Suprapubic skin (tissue), 4 donors: ENCODE measurements at regions not wholly inside any gene's neighbourhood (a gene's known extent, or its start where the extent isn't known, plus 50 kb on each side); places are given as distances from the start of the nearest gene placed in this dataset.

Experiments
- DNase-seq, 2 donors: peaks; one replicate each; pipeline ENCODE4 v3.0.0-alpha.2; 2019; ENCODE audit warnings: low spot score in 2 of 2
- H3K27ac ChIP-seq: fragments of 200-600 bp; sonication (generic); one replicate; pipeline ENCODE4 v1.5.1; 2019
- H3K27me3 ChIP-seq: fragments of 200-600 bp; sonication (generic); one replicate; pipeline ENCODE4 v1.5.1; 2019
- H3K36me3 ChIP-seq: fragments of 200-600 bp; sonication (generic); one replicate; pipeline ENCODE4 v1.5.1; 2019
- H3K4me1 ChIP-seq: fragments of 200-600 bp; sonication (generic); one replicate; pipeline ENCODE4 v1.5.1; 2019
- H3K4me3 ChIP-seq: fragments of 200-600 bp; sonication (generic); one replicate; pipeline ENCODE4 v1.5.1; 2019; ENCODE audit warnings: mild to moderate bottlenecking
- H3K9me3 ChIP-seq: fragments of 200-600 bp; sonication (generic); one replicate; pipeline ENCODE4 v1.5.1; 2019
- EP300 ChIP-seq: sonication (generic); formaldehyde crosslinking; IDR thresholded peaks from one replicate; pipeline ENCODE4 v1.6.1; 2017; ENCODE audit warnings: antibody characterized with exemption
- POLR2A ChIP-seq, 2 donors: fragments of 450-650 bp; IDR thresholded peaks; one replicate each; pipeline ENCODE4 v1.6.1; 2017; ENCODE audit warnings: antibody characterized with exemption in 2 of 2, mild to moderate bottlenecking in 2 of 2, moderate library complexity in 2 of 2
- POLR2AphosphoS5 ChIP-seq, 3 donors: sonication (generic); formaldehyde crosslinking; IDR thresholded peaks; one replicate each; pipeline ENCODE4 v1.6.1; 2017; ENCODE audit warnings: antibody characterized with exemption in 3 of 3
- WGBS: methylation state at CpG from one replicate; pipeline ENCODE4 v1.1.5; 2018; 5-methylcytosine and 5-hydroxymethylcytosine counted together
- TF ChIP-seq, protein P1 (sequence below), 2 donors: fragments of 200-600 bp in 1 of 2; fragments of 450-650 bp in 1 of 2; sonication (generic) in 1 of 2; IDR thresholded peaks; one replicate each; pipeline ENCODE4 v1.5.1; 2016 to 2019; ENCODE audit warnings: antibody characterized with exemption in 2 of 2, mild to moderate bottlenecking in 1 of 2, moderate library complexity in 1 of 2

DNA sequence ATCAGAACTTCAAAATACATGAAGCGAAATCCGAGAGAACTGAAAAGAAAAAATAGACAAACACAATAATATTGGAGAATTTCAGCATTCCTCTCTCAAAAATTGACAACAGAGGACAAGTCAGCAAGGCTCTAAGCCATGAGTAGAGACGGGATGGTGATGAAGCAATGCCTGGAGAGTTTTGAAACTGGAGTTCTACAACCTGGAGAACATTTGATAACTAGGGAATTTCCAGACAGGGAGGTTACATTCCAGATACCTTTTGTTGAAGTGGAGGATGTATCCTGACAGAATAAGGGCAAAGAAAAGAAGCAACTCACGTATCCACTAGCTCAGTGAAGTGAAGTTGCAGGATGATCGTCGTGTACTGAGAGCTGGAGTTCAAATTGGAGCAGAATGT, 291.4 kb downstream of the CTTN start:
- TF ChIP-seq POLR2A (IDR thresholded peaks at IDR 0.05): no peak
- TF ChIP-seq, protein P1, sequence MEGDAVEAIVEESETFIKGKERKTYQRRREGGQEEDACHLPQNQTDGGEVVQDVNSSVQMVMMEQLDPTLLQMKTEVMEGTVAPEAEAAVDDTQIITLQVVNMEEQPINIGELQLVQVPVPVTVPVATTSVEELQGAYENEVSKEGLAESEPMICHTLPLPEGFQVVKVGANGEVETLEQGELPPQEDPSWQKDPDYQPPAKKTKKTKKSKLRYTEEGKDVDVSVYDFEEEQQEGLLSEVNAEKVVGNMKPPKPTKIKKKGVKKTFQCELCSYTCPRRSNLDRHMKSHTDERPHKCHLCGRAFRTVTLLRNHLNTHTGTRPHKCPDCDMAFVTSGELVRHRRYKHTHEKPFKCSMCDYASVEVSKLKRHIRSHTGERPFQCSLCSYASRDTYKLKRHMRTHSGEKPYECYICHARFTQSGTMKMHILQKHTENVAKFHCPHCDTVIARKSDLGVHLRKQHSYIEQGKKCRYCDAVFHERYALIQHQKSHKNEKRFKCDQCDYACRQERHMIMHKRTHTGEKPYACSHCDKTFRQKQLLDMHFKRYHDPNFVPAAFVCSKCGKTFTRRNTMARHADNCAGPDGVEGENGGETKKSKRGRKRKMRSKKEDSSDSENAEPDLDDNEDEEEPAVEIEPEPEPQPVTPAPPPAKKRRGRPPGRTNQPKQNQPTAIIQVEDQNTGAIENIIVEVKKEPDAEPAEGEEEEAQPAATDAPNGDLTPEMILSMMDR (IDR thresholded peaks at IDR 0.05): no peak
- no peak for TF ChIP-seq POLR2AphosphoS5 (IDR thresholded peaks at IDR 0.05)
- TF ChIP-seq EP300: no peak
- H3K36me3 ChIP-seq: no peaks in the 10 kb centered on the region
- DNase-seq: no peak
- 84% methylated on average over 6 of the region's 6 CpGs for WGBS
- no peaks in the 10 kb centered on the region for H3K9me3 ChIP-seq
- H3K27me3 ChIP-seq: peaks cover 3% of the 10 kb centered on the region
- no peak overlapping the region for H3K4me3 ChIP-seq
- no peaks in the 10 kb centered on the region for H3K4me1 ChIP-seq
- no peak overlapping the region for H3K27ac ChIP-seq

DNA sequence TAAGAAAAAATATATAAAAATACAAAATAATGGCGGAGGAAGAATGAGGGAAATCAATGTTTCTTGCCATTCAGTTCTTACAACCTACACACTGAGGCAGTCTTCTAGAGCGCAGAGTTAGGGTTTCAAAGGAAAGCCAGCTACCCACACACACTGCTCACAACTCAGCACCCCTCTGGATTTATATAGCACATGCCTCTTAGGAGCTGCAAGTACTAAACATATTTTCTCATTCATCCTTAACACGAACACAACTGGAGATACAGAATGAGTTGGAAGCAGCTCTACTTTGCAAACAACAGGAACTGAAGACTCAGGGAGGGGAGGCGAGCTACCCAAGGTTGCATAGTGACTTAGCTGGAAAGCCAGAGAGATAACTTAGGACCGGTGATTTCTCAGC, 293.8 kb downstream of the CTTN start:
- TF ChIP-seq, protein P1 (IDR thresholded peaks at IDR 0.05): no peak
- no peak for TF ChIP-seq POLR2A (IDR thresholded peaks at IDR 0.05)
- TF ChIP-seq EP300: no peak
- TF ChIP-seq POLR2AphosphoS5 (IDR thresholded peaks at IDR 0.05): no peak
- Histone ChIP-seq H3K4me1 (no peaks in the 10 kb centered on the region), H3K9me3 (no peaks in the 10 kb centered on the region), H3K27ac (no peak overlapping the region), H3K4me3 (no peak overlapping the region), H3K27me3 (peaks cover 3% of the 10 kb centered on the region), H3K36me3 (no peaks in the 10 kb centered on the region)
- 88% methylated on average over 5 of the region's 5 CpGs for WGBS
- no peak for DNase-seq

DNA sequence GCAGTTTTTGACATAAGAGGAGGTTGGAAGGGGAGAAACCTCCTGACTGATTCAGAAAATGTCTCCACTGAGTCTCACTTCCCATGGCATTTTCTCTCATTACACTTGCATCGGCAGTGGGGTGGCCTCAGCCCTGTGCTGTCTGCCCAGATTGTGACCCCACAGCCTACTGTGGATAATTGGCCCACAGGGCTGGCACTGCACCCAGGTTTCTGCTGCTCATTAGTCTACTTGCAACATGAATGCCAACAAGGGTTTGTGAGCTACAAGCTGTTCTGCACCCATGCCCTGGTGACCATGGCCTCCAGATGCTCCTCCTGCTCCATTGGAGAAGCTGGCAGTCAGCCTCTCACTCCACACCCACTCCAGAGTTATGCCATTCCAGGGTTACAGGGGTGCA, 296.0 kb downstream of the CTTN start:
- Histone ChIP-seq H3K9me3 (no peaks in the 10 kb centered on the region), H3K4me3 (no peak overlapping the region), H3K27ac (no peak overlapping the region), H3K27me3 (no peaks in the 10 kb centered on the region), H3K4me1 (no peaks in the 10 kb centered on the region), H3K36me3 (no peaks in the 10 kb centered on the region)
- DNase-seq: no peak
- 83% methylated on average over 1 of the region's 1 CpG for WGBS
- TF ChIP-seq EP300 (no peak), POLR2A (IDR thresholded peaks at IDR 0.05) (no peak), POLR2AphosphoS5 (IDR thresholded peaks at IDR 0.05) (no peak)
- TF ChIP-seq, protein P1 (IDR thresholded peaks at IDR 0.05): no peak

DNA sequence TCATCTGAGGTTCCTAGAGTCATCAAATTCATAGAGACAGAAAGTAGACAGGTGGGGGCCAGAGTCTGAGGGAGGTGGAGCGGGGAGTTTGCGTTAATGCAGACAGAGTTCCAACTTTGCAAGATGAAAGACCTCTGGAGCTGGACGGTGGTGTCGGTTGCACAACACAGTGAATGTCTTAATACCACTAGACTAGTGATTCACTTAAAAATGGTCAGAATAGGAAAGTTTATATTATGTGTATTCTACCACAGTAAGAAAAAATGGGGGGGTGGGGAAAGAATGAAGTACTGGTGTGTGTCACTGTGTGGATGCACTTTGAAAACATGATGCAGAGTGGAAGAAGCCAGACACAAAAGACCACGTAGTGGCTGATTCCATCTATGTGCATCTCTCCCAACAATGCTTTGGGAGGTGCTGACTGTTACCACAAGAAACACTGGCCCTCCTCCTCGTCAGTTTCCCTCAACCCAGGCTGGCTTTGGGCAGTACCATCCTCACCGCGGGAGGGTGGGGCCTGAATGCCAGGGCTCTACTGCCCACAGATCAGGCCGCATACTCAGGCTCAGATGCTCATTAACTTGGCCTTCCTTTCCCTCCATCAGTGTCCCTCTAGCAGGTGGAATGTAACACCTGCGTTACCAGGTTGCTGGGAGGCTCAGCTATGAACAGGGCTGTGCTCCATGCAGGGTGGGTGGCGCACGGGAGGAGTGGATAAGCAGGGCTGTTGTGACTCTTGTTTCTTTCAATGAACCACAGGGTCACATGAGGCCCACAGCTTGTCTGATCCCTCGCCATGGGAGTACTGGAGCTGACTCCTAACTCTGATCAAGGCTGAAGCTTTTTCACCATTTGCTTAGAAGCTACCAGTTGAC, 297.0 kb downstream of the CTTN start:
- Histone ChIP-seq H3K4me3 (no peak overlapping the region), H3K36me3 (no peaks in the 10 kb centered on the region)
- WGBS: 85% methylated on average over 9 of the region's 13 CpGs

DNA sequence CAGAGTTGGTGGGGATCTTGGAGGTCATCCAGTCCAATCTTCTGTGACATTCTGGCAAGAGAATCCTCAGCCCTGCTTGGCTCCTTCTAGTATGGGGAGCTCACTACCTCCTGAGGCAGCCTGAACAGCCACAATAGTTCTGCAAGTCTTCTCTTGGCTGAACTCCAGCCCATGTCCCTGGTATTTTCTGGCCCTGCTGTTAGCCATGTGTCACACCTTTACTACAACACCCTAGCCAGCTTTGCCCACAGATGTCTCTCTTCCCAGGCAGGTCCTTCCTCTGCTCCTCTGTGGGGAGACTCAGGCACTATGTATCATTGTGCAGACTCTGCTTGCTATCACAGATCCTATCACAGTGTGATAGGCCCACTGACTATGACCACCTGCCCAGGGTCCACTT, 297.7 kb downstream of the CTTN start:
- Histone ChIP-seq H3K4me1 (no peaks in the 10 kb centered on the region), H3K4me3 (no peak overlapping the region), H3K9me3 (no peaks in the 10 kb centered on the region), H3K36me3 (no peaks in the 10 kb centered on the region), H3K27ac (no peak overlapping the region), H3K27me3 (no peaks in the 10 kb centered on the region)
- no peak for DNase-seq
- TF ChIP-seq, protein P1 (IDR thresholded peaks at IDR 0.05): no peak
- TF ChIP-seq POLR2A (IDR thresholded peaks at IDR 0.05): no peak
- no peak for TF ChIP-seq POLR2AphosphoS5 (IDR thresholded peaks at IDR 0.05)
- TF ChIP-seq EP300: no peak

More for the DNA sequence above, 297.0 kb downstream of the CTTN start:
- no peak for DNase-seq
- Histone ChIP-seq H3K27me3 (no peaks in the 10 kb centered on the region), H3K9me3 (no peaks in the 10 kb centered on the region), H3K27ac (no peak overlapping the region), H3K4me1 (no peaks in the 10 kb centered on the region)
- TF ChIP-seq, protein P1 (IDR thresholded peaks at IDR 0.05): no peak
- TF ChIP-seq POLR2A (IDR thresholded peaks at IDR 0.05) (no peak), POLR2AphosphoS5 (IDR thresholded peaks at IDR 0.05) (no peak), EP300 (no peak)
